ENCODE measurements at regions not wholly inside any gene's neighbourhood (a gene's known extent, or its start where the extent isn't known, plus 50 kb on each side); places are given as distances from the start of the nearest gene placed in this dataset.

- TF ChIP-seq, protein P1, sequence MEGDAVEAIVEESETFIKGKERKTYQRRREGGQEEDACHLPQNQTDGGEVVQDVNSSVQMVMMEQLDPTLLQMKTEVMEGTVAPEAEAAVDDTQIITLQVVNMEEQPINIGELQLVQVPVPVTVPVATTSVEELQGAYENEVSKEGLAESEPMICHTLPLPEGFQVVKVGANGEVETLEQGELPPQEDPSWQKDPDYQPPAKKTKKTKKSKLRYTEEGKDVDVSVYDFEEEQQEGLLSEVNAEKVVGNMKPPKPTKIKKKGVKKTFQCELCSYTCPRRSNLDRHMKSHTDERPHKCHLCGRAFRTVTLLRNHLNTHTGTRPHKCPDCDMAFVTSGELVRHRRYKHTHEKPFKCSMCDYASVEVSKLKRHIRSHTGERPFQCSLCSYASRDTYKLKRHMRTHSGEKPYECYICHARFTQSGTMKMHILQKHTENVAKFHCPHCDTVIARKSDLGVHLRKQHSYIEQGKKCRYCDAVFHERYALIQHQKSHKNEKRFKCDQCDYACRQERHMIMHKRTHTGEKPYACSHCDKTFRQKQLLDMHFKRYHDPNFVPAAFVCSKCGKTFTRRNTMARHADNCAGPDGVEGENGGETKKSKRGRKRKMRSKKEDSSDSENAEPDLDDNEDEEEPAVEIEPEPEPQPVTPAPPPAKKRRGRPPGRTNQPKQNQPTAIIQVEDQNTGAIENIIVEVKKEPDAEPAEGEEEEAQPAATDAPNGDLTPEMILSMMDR (IDR thresholded peaks at IDR 0.05): no peak
- TF ChIP-seq EP300 (IDR thresholded peaks at IDR 0.05): no peak
Measured at GRCh38 chr11:109667719-109668118, 245.7 kb downstream of the C11orf87 start.

All from ovary (tissue), 3 donors.